HG03064 (cell line): ENCODE measurements at regions not wholly inside any gene's neighbourhood (a gene's known extent, or its start where the extent isn't known, plus 50 kb on each side); places are given as distances from the start of the nearest gene placed in this dataset.

Experiments used
- ATAC-seq: cut with Tn5 transposase; IDR thresholded peaks from one replicate; pipeline ENCODE4 v1.9.1; 2021; ENCODE audit warnings: low read depth; ENCODE audit not compliant: unreplicated experiment

DNA sequence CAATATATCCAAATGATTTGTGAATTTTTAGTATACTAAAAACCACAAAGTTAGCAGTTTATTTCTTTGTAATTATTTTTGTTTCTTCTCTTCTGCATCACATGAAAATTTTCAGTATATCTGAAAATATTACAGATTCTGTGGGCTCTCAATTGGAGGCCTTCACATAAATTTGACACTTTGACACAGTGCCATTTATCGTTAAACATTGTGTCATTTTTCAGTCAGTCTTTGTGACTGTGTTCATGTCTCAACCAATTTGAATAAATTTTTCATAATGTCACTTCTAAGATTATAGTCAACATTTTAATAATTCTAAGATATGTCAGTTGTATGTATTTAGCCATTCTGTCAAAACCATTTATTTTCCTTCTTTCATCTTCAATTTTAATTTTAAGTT is 1303.0 kb downstream of the LRFN5 start:
- ATAC-seq, result no peak

DNA sequence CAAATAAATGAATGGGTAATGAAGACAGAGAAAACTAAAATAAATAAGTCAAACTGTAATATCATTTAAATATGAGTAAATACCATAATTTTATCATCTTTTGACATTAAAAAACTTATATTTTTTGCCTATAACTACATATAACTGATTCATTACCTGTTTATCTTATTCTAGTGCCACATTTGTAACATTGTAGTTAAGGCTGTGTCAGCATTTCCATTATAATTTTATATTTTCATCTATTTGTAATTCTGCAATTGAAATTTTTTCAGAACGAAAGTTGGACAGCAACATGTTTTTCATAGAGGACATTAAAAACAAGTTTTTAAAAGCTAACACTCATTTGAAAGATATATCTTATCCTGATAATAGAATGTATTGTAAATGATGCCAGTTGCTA is 1286.5 kb downstream of the LRFN5 start:
- no peak for ATAC-seq

DNA sequence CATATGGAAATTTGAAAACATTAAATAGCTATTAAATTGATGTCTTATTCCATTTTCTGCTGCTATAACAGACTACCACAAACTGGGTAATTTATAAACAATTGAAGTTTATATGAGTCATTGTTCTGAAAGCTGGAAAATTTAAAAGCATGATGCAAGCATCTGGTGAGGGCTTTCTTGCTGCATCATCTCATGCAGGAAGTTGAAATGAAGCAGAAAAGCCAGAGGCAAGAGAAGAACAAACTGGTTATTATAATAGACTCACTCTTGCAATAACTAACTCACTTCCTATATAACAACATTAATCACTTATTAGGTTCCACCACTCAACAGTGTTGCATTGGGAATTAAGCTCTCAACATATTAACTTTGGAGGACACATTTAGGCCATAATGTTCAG is 1277.4 kb downstream of the LRFN5 start:
- ATAC-seq, result no peak

DNA sequence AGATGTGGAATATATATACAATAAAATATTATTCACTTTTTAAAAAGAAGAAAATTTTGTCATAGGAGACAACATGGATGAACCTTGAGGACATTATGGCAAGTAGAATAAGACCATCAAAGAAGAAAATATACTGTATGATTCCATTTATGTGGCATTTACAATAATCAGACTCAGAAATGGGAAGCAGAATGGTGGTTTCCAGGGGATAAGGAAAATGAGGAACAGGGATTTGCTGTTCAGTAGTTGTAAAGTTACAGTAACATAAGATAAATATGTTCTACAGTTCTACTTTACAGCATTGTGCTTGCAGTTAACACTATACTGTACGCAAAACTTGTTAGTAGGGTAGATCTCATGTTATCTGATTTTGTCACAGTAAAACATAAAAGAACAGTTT is 1271.0 kb downstream of the LRFN5 start:
- ATAC-seq, result no peak

DNA sequence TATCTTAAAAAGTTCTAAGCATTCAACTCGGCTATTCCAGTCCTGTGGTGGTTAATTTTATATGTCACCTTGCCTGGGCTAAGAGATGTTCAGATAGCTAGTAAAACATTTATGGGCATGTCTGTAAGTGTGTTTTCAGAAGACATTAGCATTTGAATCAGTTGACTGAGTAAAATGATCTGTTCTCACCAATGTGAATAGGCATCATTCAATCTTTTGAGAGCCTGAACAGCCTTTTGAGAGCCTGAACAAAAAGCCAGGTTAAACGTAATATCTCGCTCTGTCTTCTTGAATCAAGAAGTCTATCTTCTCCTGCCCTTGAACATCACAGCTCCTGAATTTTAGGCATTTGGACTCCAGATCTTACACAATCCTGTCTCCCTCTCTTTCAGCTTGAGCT is 1266.1 kb downstream of the LRFN5 start:
- no peak for ATAC-seq

DNA sequence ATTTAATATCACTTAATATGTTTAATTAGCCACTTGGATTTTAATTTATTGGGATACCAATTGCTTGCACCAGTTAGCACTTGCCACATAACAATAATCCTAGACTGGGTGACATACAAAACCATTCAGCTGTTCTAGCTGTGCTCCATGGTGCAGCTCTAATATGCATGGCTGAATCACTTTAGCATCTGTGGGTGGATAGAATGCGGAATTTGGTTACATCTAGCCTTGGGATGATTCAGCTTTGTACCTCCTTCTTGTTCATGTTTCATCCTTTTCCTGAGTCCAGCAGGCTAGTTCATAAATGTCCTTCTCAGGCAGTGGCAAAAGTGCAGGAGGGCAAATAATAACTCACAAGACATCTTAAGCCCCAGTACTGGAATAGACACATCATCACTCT is 1263.0 kb downstream of the LRFN5 start:
- ATAC-seq, result no peak

DNA sequence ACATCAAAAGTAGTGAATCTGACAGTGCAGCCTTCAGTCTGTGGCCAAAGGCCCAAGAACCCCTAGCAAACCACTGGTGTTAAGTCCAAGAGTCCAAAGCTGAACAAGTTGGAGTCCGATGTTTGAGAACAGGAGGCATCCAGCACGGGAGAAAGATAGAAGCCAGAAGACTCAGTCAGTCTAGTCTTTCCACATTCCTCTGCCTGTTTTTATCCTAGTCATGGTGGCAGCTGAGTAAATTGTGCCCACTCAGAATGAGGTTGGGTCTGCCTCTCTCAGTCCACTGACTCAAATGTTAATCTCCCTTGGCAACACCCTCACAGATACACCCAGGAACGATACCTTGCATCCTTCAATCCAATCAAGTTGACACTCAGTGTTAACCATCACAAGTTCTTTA is 1255.4 kb downstream of the LRFN5 start:
- ATAC-seq, result no peak

DNA sequence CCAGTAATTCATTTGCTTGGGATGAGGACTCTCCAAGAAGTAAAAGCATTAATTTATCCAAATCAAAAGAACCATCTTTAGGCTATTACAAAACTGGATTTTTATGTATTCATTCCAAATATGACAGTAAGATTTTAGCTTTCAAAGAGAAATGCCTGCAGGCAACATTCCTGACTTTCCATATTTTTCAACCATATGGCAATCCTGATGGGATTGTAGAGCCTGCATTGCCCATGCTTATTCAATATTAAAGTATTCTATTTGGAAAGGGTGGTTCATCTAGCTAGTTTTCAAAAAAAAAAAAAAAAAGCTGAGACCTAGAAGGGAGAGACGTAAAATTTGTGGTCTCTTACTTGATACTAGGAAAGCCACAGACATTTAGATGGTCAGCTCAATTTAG is 1253.7 kb downstream of the LRFN5 start:
- no peak for ATAC-seq

DNA sequence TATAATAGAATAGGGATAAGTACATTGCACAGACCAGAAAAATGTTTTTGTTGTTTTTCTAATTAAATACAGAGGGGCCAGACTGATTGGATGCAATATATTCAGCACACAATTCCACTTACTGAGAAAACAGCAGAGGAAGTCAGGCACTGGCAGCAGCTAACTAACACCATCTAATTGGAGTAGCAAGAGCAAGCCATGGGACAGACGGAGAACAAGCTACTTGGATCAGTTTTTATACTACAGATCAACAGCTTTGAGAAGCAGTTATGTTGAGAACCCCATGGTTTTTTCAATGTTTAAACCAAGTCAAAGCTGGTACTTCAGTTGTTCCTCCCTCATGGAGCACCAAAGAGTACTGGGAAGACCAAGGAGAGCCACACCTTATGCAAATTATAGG is 1249.4 kb downstream of the LRFN5 start:
- ATAC-seq, result no peak

DNA sequence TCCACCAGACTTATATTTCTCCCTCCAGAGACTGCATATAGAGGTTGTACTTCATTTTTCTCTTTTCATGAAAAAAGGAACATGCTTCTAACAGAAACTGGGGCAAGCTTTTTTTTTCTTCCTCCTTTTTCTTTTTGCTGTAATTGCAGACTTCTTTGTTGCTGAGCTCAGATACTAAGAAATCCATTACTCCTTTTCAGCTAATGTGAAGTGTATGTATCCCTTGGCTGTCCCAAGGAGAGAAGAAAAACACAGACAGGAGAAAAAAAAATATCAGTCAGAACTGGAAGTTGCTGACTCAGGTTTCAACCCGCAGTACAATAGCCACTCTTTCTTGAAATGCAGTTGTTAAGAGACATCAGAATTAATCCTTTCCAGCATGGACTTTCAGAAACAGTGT is 1248.4 kb downstream of the LRFN5 start:
- ATAC-seq, result no peak

DNA sequence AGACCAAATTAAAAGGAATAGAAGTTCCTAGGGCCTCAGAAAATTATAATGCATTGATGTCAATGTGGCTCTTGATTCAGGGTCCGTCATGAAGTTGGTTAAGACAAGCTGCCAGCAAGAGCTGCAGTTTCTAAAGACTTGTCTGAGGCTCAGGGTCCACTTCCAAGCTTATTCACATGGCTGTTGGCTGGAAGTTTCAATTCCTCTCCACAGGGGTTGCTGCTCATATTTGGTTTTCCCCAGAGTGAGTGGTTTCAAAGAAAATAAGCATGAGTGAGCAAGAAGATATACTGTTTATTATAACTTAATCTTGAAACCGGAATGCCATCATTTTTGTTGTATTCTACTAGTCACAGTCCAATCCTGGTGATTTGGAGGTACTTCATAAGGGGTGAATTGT is 1247.4 kb downstream of the LRFN5 start:
- no peak for ATAC-seq

DNA sequence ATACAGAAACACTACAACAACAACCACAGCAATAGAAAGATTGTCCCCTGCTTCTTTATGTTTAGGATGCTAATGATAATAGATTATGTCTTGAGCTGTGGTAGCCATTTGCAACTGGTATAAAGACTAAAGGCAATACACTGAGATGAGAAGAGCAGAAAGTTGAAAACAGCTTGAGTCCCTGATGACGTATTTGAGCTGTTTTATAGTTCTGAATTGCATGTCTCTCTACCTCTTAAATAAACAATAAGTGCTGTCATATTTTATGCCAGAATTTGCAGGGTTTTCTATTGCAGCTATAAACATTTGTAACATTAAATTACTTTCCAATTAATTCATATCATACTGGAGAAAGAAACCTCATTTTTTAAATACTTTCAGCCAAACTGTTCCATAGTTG is 1242.0 kb downstream of the LRFN5 start:
- no peak for ATAC-seq

DNA sequence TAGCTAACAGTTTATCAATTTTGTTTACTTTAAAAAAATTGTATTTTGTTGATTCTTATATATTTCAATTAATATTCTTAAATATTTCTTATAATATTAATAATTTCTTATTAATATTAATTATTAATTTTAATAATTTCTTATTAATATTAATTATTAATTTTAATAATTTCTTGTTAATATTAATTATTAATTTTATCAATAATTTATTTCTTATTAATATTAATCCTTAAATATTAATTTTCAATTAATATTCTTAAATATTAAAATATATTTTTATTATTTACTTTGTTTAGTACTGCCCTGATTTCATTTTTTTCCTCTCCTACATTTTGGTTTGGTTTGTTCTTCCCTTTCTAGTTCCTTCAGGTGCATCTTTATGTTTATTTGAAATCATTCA is 1208.1 kb downstream of the LRFN5 start:
- ATAC-seq, result no peak

DNA sequence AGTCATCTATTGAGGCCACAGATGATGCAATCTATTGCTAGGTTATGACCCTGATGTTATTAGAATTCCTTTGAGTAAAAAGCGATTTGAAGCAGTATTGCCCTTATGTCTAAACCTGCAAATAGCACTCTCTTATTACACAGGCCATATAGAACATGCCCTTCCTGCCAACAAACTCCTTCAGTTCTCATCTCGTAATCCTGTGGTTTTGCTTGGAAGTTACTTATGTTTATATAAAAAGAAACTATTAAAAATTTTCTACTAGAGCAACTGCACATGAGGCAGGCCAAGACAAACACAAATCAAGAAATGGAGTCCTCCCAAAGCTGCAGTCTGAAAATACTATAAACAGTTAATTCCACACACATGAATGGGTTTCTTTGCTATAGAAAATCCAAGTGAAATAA is 1200.2 kb downstream of the LRFN5 start:
- ATAC-seq, result no peak

DNA sequence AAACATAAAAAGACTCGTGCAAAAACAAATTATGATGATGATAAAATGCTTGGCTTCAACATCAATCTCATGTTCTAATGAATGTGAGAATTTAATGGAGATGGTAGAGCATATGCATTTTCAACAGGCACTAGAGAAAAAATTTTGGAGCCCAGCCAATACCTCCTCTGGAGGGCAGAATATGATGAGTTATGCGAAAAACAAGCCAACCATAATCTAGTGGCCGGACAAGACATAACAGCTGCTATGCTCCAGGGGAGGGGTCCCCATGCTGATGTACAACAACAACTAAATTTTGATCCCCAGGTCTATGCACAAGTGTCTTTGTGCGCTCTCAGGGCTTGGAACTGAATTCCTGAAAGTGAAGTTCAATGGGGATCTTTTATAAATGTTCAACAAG is 1197.5 kb downstream of the LRFN5 start:
- ATAC-seq, result no peak

DNA sequence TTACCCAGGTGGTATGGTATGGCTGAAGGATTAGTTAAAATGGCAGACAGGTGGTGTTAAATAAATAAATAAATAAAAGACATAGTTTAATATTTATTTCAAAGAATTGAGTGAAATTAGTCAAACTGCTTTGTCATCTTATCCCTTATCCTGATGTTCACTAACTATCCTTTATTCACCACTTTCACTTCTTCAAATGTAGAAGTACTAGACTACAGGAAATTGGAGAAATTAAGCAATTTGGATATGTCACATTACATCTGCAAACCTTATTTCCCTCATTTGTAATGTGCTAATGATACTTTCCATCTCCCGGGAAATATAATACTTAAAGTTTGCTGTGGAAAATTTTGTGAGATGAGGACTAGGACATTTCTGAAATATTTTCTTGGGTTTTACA is 1195.7 kb downstream of the LRFN5 start:
- ATAC-seq, result no peak

DNA sequence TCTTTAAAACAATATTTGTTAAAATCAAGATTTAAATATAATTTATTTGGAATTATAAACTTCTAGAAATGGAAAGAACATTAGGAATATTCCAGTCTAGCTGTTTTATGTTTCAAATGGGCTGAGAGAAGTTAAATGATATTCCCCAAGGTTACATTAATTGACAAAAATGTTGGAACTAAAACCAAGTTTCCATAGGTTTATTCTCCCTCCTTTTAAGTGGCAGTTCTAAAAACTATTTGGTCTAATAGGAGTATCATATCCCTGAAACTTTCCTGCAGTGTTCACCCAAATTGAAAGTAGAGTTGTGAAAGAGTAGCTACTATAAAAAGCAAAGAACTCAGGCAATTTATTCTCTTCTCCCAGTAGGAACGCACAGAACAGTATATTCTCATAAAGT is 1185.5 kb downstream of the LRFN5 start:
- no peak for ATAC-seq

DNA sequence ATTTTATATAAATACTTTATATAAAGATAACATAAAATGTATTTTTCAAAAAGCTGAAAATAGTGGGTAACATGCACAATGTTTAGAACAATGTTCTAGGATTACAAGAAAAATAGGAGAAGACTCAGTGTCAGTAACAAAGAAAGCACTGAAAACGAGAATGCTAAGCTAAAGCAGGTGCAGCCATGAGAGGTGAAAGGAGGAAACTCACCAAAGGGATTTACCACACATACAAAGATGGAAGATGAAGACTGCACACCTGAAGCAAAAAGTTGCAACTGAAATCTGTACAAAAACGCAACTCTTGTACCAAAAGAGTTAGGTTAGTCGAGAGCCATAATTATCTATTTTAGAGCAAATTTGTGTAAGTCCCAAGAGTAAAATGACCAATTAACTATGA is 1176.1 kb downstream of the LRFN5 start:
- ATAC-seq, result no peak

DNA sequence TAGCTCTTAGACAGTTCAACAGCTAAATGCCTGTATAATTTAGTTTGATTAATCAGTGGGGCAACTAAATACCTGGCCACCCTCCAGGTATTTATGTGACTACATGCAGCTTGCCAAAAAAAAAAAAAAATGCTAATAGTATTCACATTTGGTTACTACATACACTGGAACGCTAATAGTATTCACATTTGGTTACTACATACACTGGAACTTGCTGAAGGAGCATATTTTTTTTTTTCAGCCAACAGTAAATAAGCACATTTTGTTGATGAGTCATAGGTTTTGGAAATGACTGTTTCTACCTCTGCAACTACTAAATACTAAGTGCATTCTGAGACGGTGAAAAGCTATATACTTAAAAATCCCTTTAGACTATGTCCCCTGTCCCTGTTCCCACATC is 1172.3 kb downstream of the LRFN5 start:
- no peak for ATAC-seq

DNA sequence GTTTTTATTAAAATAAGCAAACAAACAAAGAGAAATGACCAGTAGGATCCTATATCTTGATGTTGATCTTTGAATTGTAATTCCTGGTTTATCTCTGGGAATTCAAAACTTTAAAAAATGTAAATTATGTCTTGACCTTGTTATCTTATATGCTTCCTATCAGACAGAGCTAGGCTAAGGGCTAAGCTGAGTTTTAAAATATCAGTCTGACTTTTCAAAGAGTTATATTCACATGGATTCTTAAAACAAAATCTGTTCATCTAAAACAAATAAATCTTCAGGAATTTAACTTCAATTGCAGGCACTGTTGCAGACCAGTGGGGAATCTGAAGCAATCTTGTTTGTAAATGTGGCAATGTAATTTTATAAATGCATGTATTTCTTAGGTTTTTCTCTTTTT is 1144.1 kb downstream of the LRFN5 start:
- no peak for ATAC-seq

DNA sequence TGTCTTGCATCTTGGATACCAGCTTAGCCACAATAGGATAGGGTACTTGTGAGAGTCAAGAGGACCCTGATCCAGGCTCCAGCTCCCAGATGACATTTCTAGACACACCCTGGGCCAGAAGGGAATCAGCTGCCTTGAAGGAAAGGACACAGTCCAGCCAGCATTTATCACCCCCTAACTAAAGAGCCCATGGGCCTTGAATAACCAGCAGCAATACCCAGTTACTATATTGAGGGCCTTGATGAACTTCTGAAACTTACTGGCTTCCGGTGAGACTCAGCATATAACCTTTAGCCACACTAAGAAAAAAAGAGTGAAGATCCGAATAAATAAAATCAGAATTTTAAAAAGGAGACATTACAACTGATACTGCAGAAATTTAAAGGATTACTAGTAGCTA is 1135.4 kb downstream of the LRFN5 start:
- ATAC-seq, result no peak

DNA sequence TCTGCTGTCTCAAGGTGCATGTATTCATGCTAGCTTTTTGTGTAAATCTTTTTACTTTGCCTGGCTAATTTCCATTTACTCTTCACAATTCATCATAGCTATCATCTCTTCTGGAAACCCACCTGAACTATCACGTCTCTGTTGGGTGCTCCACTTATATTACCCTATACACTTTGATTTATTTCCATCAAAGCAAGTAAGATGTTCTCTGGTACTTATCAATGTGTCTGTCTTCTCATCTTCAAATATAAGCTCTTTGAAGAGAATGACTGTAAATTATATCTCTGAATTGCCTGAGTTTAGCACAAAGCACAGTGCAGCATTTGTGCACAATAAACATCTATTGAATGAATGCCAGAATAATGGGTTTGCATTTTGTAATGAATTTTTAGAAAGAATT is 1129.7 kb downstream of the LRFN5 start:
- no peak for ATAC-seq

DNA sequence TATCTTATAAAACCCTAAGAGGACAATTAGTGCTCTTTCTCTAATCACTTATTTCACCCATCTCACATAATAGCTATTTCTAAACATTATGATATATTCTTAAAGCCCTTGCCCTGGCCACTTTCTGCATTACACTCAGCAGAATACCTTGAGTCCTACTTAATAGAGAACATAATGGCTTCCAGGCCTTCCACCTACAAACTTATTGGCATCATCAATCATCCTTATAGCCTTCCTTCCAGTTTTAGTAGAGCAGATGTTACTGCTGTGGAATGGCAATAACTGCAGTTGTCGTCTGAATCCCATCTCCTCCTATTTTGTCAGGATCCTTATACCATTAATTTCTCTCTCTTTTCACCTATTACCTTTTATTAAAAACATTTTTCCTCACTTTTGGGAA is 1127.4 kb downstream of the LRFN5 start:
- ATAC-seq, result no peak

DNA sequence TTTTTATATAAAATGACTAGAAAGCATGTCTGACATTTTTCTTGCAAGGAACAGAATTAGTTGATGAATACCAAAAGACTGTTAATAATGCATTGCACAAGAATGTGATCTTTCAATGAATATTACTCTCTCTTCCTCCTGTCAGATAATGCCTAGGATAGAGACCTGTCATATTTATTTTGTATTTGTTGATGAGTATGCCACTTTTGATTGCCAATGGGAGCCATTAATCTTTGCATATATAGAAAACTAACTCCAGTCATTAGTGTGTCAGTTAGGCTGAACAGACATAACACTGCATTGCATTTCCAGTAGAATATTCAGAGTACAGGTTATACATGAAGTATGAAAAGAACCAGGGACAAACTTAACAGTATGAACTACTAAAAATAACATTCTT is 1125.3 kb downstream of the LRFN5 start:
- no peak for ATAC-seq
